Colonic mucosa (tissue), 4 donors: ENCODE measurements at regions not wholly inside any gene's neighbourhood (a gene's known extent, or its start where the extent isn't known, plus 50 kb on each side); places are given as distances from the start of the nearest gene placed in this dataset.

Experiments used
- DNase-seq: peaks from one replicate; pipeline ENCODE4 v3.0.0-alpha.2; 2020
- H3K27ac ChIP-seq: fragments of 200-600 bp; one replicate; pipeline ENCODE4 v1.8.0; 2021
- H3K27me3 ChIP-seq: fragments of 200-600 bp; one replicate; pipeline ENCODE4 v1.8.0; 2021
- H3K36me3 ChIP-seq: fragments of 200-600 bp; one replicate; pipeline ENCODE4 v1.8.0; 2021
- H3K4me1 ChIP-seq: fragments of 200-600 bp; one replicate; pipeline ENCODE4 v1.8.0; 2021; ENCODE audit warnings: mild to moderate bottlenecking
- H3K4me3 ChIP-seq: fragments of 200-600 bp; one replicate; pipeline ENCODE4 v1.8.0; 2021
- H3K9ac ChIP-seq, 2 donors: one replicate each; pipeline ENCODE4 v1.7.0; 2013; ENCODE audit warnings: control low read depth in 2 of 2, low read depth in 2 of 2, low read length in 2 of 2
- H3K9me3 ChIP-seq: fragments of 200-600 bp; one replicate; pipeline ENCODE4 v1.8.0; 2021
- CTCF ChIP-seq: fragments of 200-600 bp; IDR thresholded peaks from one replicate; pipeline ENCODE4 v1.8.0; 2022; ENCODE audit warnings: antibody characterized with exemption, mild to moderate bottlenecking
- intact Hi-C: fragments of 100-400 bp; cut with DNase I; formaldehyde crosslinking; loops from one replicate; pipeline ENCODE4 v1.14.1; 2022
- donor health status: healthy.
- donor health status: DM: no; HTN: no; CAD: no.
- donor health status: DM: no; HTN: no; CAD: no.

- H3K27ac ChIP-seq: no peak overlapping the region
- no peak overlapping the region for H3K9ac ChIP-seq
- H3K9me3 ChIP-seq: no peaks in the 10 kb centered on the region
- H3K4me3 ChIP-seq: no peak overlapping the region
- TF ChIP-seq CTCF: no peak
- no peak for DNase-seq
- no peaks in the 10 kb centered on the region for H3K36me3 ChIP-seq
- intact Hi-C loops: no loop called here
- H3K4me1 ChIP-seq: no peaks in the 10 kb centered on the region
- H3K27me3 ChIP-seq: no peaks in the 10 kb centered on the region
Observed at GRCh38 chr4:166259081-166259480, 386.0 kb downstream of the TLL1 start.

DNA sequence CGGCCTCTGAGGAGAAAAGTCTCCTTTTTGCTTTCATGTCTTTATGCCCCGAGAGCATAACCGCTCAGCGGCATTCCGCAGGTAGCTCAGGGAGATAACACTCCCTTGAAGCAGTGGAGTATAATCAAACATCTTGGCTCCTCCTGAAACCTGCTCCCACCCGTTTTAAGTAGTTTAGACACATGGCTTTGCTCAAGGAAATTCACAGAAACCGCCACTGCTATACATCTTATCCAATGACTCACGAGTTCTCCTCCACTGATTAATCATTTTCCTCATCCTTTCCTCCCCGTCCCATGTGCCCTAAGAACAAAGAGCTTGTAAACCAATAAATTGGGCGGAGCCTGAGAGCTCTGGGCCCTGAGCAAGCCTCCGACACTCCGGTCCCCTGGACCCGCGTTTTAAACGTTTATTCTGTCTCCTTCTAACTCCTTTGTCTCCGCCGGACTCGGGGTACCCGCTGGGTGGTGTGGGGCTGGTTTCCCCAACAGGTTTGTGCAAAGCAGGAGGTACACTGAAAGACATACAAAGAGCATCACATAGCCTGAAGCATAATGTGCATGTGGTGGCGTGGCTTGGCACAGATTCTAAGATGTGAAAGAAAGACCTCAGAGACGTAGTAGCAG, 401.2 kb downstream of the TLL1 start:
- no peak for DNase-seq
- no peaks in the 10 kb centered on the region for H3K4me1 ChIP-seq
- H3K9me3 ChIP-seq: no peaks in the 10 kb centered on the region
- intact Hi-C loops: no loop called here
- no peak overlapping the region for H3K27ac ChIP-seq
- TF ChIP-seq CTCF: no peak
- H3K36me3 ChIP-seq: no peaks in the 10 kb centered on the region
- no peak overlapping the region for H3K9ac ChIP-seq
- no peak overlapping the region for H3K4me3 ChIP-seq
- no peaks in the 10 kb centered on the region for H3K27me3 ChIP-seq

DNA sequence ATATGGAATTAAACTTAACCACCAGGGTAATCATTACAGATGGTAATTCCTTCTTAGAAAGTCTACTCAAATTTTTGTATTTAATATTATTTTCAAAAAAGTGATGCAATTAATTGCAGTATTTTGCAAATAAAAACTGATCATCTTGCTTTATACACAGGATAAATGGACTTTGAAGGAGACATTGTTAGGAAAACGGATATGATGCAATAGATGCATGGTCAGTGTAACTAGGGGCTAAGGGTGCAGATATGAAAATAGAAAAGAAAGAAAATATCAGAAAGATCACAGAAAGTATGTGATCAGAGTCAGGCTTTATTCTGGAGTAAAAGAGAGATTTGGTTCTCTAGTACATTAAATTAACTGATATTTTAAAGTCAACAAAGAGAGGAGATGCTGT, 401.7 kb downstream of the TLL1 start:
- no peak for TF ChIP-seq CTCF

GRCh38 chr4:166277401-166277800, 404.4 kb downstream of the TLL1 start:
- Histone ChIP-seq H3K36me3 (no peaks in the 10 kb centered on the region), H3K9me3 (no peaks in the 10 kb centered on the region), H3K27ac (no peak overlapping the region), H3K4me3 (no peak overlapping the region), H3K9ac (no peak overlapping the region), H3K27me3 (no peaks in the 10 kb centered on the region), H3K4me1 (no peaks in the 10 kb centered on the region)
- DNase-seq: no peak
- TF ChIP-seq CTCF: no peak
- intact Hi-C loops: no loop called here

More for the DNA sequence above, 401.7 kb downstream of the TLL1 start:
- no peaks in the 10 kb centered on the region for H3K27me3 ChIP-seq
- H3K36me3 ChIP-seq: no peaks in the 10 kb centered on the region
- no peaks in the 10 kb centered on the region for H3K9me3 ChIP-seq
- intact Hi-C loops: no loop called here
- no peak overlapping the region for H3K27ac ChIP-seq
- H3K4me1 ChIP-seq: no peaks in the 10 kb centered on the region
- H3K9ac ChIP-seq: no peak overlapping the region
- DNase-seq: no peak
- H3K4me3 ChIP-seq: no peak overlapping the region

DNA sequence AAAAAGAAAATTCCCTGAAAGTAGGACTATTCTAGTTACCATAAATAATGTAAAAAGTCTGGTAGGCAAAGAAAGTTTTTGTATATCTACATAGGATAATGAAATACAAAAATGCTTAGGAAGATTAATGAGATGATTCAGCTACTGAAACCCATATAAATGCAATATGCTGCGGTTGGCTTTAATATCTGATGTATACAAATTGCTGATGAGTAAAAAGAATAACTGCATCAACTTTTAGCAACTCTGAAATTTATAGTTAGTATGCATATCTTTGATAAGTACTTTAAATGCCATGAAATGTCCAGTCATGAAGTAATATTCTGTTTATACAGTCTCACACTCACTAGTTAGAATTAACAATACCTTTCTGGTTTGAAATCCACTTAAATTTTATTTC, 404.8 kb downstream of the TLL1 start:
- H3K4me1 ChIP-seq: no peaks in the 10 kb centered on the region
- no peak for TF ChIP-seq CTCF
- no peaks in the 10 kb centered on the region for H3K36me3 ChIP-seq
- no peak overlapping the region for H3K4me3 ChIP-seq
- intact Hi-C loops: no loop called here
- H3K27ac ChIP-seq: no peak overlapping the region
- H3K27me3 ChIP-seq: no peaks in the 10 kb centered on the region
- no peaks in the 10 kb centered on the region for H3K9me3 ChIP-seq
- DNase-seq: no peak
- no peak overlapping the region for H3K9ac ChIP-seq
